HG03175 (cell line): ENCODE measurements at regions not wholly inside any gene's neighbourhood (a gene's known extent, or its start where the extent isn't known, plus 50 kb on each side); places are given as distances from the start of the nearest gene placed in this dataset.

Experiments used
- ATAC-seq: cut with Tn5 transposase; IDR thresholded peaks from one replicate; pipeline ENCODE4 v1.9.1; 2021; ENCODE audit warnings: mild to moderate bottlenecking, moderate library complexity; ENCODE audit not compliant: unreplicated experiment

- no peak for ATAC-seq
These were observed 108.2 kb upstream of the UQCRFS1 start for GRCh38 chr19:29321116-29321515.

DNA sequence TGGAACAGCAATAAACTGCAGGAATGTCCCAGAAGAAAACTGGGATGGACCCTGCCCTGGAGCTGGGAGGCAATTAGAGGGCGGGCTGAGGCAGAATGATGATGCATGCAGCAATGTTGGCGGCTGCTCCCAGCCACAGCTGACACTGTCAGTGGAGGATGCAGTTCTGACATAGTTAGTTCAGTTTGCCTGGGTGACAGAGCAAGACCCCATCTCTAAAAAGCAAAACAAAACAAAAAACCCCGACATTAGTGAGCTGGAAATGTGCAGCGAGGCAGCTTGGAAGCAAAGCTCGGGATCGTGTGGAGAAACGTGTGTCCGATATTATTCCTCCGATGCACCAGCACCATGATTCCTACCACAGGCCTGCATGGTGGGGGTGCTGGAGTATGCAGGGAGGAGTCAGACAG, 110.1 kb upstream of the UQCRFS1 start:
- ATAC-seq: no peak

DNA sequence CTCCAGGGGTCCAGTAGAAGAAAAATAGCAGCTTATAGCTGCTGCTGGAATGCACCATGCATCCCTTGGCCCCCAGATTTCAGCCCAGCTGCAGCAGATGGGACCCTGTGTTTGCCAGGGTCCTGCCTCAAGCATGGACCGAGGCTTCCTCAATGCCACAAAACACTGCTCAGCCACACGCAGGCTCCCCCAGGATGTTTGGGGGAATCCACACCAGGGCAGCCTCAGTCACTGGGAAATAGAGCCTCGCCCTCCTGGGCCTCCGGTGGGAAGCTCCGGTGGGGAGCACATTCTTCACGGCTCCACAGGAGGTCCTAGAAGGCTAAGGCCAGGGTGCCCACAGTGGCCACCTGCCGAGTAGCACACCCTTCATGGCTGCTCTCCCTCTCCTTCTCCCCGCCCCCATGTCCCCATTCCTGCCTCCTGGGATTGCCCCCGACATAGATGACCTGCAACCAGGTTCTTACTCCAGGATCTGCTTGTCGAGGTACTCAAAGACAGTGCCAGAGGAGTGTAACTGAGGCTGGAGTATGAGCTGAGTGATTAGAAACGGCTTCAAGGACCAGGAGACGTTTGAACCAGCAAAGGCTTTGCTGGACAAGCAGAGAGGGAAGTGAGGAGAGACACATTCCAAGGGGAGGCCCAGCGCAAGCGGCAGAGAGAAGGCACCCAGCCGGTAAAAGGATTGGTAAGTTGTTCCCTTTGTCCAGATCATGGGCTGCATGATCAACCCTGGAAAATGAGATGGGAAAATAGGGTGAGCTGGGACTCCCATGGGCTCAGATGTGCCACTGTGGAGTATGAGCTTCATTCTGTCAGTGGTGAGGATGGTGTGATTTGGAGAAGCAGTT, 110.7 kb upstream of the UQCRFS1 start:
- no peak for ATAC-seq

GRCh38 chr19:29324291-29324680, 111.3 kb upstream of the UQCRFS1 start:
- ATAC-seq: no peak

DNA sequence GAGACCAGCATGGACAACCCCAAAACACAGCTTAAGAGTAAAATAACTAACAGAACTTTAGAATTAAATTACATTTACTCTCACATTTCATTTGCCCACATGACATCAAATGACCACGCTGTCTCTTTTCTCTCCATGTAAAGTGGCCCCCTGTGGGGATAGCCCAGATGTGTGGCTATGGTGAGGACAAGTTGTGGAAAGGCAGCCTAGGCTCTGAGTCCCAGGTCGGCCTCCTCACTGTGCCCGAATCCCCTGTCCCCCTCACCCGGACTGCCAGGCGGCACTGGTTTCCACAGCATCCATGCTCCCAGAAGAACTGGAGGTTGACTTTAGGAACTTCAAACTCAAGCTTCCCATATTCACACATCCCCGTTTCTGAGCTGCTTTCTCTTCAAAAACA, 111.8 kb upstream of the UQCRFS1 start:
- ATAC-seq: no peak

GRCh38 chr19:29325241-29325975, 112.5 kb upstream of the UQCRFS1 start:
- ATAC-seq: no peak

- ATAC-seq: no peak
These were observed 113.4 kb upstream of the UQCRFS1 start for GRCh38 chr19:29326351-29326750.

GRCh38 chr19:29326849-29327840, 114.2 kb upstream of the UQCRFS1 start:
- no peak for ATAC-seq

- ATAC-seq: no peak
These were observed 115.6 kb upstream of the UQCRFS1 start for GRCh38 chr19:29328586-29328985.

DNA sequence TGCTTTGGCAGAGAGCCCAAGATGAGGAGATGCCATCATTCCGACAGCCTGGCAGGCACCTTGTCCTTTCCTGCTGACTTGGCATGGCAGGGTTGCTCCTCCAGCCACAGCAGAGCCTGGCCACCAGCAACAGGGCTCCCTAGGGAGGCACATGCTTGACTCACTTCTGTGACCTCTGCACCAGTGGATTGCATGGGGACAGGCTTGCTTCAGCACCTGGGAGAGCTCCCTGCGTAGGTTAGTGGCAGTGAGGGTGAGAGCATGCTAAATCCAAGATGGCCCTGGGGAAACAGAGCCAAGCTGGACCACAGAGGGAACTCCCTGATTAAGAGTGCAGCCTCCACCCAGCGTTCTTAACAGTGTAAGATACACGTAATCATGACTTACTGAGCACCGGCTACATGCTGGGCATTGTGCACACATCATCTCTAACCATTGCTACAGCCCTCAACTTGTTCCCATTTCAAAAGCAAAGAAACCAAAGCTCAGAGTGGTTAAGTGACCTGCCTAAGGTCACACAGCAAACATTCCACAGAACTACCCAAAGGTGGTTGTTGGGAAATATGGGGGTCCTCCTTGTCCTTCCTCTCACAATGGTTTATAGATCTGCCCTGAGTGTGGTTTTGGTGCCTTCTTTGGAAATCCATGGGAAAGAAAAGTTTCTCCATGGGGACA, 116.6 kb upstream of the UQCRFS1 start:
- no peak for ATAC-seq

- no peak for ATAC-seq
These were observed 123.5 kb upstream of the UQCRFS1 start for GRCh38 chr19:29336425-29336824.

DNA sequence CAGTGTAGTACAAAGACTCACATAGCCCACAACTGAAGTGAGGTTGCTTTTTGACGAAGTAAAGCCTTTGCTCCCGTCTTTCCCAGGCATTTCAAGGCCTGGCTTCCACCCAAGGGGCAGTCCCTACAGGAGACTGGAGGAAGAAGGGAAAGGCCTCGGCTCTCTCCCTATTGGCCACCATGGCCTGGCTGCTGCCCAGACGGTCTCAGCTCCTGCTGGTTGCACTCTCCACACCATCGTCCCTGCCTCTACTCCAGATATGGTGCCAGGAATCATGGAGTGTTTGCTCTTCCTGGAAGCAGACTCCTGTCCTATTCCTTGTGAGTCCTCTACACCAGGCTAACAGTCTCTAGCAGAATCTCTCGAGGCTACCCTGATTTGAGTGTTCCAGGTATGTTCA, 124.1 kb upstream of the UQCRFS1 start:
- ATAC-seq: no peak

DNA sequence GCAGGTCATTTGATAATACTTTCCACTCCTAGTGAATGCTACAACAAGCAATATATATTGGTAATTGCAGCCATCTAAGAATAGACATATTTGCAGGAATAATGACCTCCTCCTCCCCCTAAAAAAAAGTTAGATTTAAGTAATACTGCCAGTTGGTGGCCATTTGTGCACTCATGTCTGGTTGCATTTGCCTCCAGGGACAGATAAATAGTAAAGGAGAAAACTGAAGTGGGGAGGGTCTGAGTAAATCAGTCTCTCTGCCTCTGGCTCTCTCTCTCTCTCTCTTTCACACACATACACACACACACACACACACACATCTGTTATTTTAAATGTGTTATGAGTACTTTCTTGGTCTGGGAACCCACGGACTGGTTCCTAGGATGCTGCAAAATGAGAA, 125.5 kb upstream of the UQCRFS1 start:
- no peak for ATAC-seq

- no peak for ATAC-seq
These were observed 129.8 kb upstream of the UQCRFS1 start for GRCh38 chr19:29342721-29343120.

- no peak for ATAC-seq
These were observed 151.3 kb upstream of the UQCRFS1 start for GRCh38 chr19:29364224-29364726.

- ATAC-seq: no peak
These were observed 152.0 kb upstream of the UQCRFS1 start for GRCh38 chr19:29364999-29365398.

- ATAC-seq: no peak
These were observed 153.0 kb upstream of the UQCRFS1 start for GRCh38 chr19:29365836-29366417.

- no peak for ATAC-seq
These were observed 153.8 kb upstream of the UQCRFS1 start for GRCh38 chr19:29366757-29367156.

GRCh38 chr19:29367791-29368222, 154.9 kb upstream of the UQCRFS1 start:
- no peak for ATAC-seq

GRCh38 chr19:29370276-29370675, 155.5 kb upstream of the VSTM2B start:
- ATAC-seq: no peak
